ENCODE measurements at regions not wholly inside any gene's neighbourhood (a gene's known extent, or its start where the extent isn't known, plus 50 kb on each side); places are given as distances from the start of the nearest gene placed in this dataset.

DNA sequence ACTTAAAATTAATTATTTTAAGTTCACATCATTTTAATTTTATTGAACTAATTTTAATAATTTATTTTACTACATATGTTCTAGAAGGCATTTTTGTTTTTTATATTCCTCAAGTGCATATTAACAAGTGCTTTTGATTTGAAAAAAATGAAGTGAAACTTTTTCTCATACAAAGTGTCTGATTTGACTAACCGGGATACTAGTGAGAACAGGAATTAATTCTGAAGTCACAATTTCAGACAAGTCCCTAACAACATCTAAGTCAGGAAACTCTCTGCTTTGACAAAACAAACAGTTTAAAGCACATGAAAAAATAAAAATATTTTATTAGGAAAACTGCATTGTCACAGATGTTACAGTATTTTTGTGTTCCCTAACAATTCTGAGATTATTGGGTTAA, 1166.3 kb upstream of the CITED2 start:
- H3K4me3 ChIP-seq (ENCODE audit: low read depth, low read length), result no peak overlapping the region
- no peak for DNase-seq (ENCODE audit: low read depth)
- TF ChIP-seq, protein P1, sequence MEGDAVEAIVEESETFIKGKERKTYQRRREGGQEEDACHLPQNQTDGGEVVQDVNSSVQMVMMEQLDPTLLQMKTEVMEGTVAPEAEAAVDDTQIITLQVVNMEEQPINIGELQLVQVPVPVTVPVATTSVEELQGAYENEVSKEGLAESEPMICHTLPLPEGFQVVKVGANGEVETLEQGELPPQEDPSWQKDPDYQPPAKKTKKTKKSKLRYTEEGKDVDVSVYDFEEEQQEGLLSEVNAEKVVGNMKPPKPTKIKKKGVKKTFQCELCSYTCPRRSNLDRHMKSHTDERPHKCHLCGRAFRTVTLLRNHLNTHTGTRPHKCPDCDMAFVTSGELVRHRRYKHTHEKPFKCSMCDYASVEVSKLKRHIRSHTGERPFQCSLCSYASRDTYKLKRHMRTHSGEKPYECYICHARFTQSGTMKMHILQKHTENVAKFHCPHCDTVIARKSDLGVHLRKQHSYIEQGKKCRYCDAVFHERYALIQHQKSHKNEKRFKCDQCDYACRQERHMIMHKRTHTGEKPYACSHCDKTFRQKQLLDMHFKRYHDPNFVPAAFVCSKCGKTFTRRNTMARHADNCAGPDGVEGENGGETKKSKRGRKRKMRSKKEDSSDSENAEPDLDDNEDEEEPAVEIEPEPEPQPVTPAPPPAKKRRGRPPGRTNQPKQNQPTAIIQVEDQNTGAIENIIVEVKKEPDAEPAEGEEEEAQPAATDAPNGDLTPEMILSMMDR (IDR thresholded peaks at IDR 0.05; ENCODE audit: low read depth, low read length), result no peak
- TF ChIP-seq, protein P2, sequence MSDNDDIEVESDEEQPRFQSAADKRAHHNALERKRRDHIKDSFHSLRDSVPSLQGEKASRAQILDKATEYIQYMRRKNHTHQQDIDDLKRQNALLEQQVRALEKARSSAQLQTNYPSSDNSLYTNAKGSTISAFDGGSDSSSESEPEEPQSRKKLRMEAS (IDR thresholded peaks at IDR 0.05; ENCODE audit: low read depth, low read length), result no peak
- TF ChIP-seq MYC (IDR thresholded peaks at IDR 0.05; ENCODE audit: low read depth, low read length) (no peak), POLR2A (IDR thresholded peaks at IDR 0.05; ENCODE audit: extremely low read depth, insufficient read length) (no peak)

DNA sequence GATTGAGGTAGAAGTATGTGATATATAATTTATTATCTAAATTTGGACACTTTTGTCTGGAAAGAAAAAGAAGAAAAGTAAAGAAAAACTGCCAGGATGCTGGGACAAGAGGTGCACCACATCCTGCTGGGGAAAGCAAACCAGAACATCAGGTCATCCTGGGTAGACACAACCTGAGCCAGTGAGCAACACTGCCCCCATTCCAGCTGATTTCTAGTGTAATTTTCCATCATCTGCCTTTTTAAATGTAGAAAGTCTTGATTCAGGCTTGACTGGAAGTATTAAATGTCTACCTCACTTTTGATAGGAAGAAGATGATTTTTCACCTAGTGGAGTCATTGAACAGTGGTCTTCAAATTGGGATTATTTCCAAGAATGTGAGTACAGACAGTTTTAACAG, 1164.5 kb upstream of the CITED2 start:
- H3K4me3 ChIP-seq (ENCODE audit: low read depth, low read length), result no peak overlapping the region
- TF ChIP-seq, protein P1 (IDR thresholded peaks at IDR 0.05; ENCODE audit: low read depth, low read length), result no peak
- TF ChIP-seq POLR2A (IDR thresholded peaks at IDR 0.05; ENCODE audit: extremely low read depth, insufficient read length) (no peak), MYC (IDR thresholded peaks at IDR 0.05; ENCODE audit: low read depth, low read length) (no peak)
- TF ChIP-seq, protein P2 (IDR thresholded peaks at IDR 0.05; ENCODE audit: low read depth, low read length), result no peak
- DNase-seq (ENCODE audit: low read depth), result no peak

DNA sequence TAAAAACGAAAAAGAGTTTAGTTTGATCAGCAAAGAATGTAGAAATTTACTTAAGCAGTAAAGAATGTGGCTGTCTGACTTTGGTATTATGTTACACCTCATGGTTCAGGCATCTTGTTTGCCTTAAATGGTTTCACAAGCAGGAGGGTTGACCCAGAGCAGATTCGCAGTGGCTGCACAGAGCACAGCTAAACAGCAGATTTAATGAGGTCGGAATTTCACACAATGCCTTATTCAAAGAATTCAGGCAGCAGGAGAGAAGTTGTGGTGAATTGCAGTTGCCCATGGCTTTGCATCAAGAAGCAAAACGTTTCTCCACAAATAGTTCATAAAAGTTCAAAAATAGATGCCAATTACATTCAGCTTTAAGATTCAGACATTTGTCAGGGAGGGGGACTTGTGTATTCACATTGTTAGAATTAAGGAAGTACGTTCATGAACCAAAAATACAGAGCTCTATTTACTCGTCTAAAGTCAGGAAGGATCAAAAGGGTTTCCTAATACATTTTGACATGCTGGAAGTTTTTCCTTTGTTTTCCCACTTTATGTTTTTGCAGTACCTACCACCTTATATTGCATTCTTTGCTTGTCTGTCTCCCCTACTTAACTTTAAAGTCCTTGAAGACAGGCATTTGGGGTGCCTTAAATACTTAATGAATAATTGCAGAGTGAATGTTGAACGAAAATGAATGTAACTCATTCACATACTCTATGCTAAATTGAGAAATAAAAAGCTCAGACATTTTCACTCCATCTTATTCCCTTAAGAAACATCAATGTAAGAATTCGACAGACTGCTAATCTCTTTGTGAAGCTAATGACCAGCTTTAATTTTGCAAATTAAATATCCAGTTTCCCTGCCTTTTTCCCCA, 1163.6 kb upstream of the CITED2 start:
- H3K4me3 ChIP-seq (ENCODE audit: low read depth, low read length), result no peak overlapping the region
- DNase-seq (ENCODE audit: low read depth), result no peak
- TF ChIP-seq POLR2A (IDR thresholded peaks at IDR 0.05; ENCODE audit: extremely low read depth, insufficient read length) (no peak), MYC (IDR thresholded peaks at IDR 0.05; ENCODE audit: low read depth, low read length) (no peak)
- TF ChIP-seq, protein P2 (IDR thresholded peaks at IDR 0.05; ENCODE audit: low read depth, low read length), result no peak
- TF ChIP-seq, protein P1 (IDR thresholded peaks at IDR 0.05; ENCODE audit: low read depth, low read length), result no peak

DNA sequence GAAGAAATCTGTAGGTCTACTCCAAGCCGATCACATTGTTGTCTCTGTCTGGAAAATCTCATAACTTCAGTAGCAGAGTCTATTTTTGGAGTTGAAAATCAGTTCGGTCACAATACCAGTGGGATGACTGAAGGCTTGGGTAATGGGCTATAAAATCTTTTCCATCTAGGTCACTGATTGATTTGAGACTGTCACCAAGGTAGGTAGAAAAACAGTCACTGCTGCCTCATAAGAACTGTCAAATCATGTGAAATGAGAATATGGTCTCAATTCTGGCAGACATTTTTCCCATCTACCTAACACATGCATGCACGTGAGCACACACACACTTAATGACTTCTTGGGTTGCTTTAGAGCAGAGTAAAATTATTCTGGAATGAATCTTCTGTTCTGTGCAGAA, 1162.8 kb upstream of the CITED2 start:
- DNase-seq (ENCODE audit: low read depth), result no peak
- H3K4me3 ChIP-seq (ENCODE audit: low read depth, low read length), result no peak overlapping the region
- TF ChIP-seq, protein P1 (IDR thresholded peaks at IDR 0.05; ENCODE audit: low read depth, low read length), result no peak
- TF ChIP-seq POLR2A (IDR thresholded peaks at IDR 0.05; ENCODE audit: extremely low read depth, insufficient read length) (no peak), MYC (IDR thresholded peaks at IDR 0.05; ENCODE audit: low read depth, low read length) (no peak)
- TF ChIP-seq, protein P2 (IDR thresholded peaks at IDR 0.05; ENCODE audit: low read depth, low read length), result no peak

DNA sequence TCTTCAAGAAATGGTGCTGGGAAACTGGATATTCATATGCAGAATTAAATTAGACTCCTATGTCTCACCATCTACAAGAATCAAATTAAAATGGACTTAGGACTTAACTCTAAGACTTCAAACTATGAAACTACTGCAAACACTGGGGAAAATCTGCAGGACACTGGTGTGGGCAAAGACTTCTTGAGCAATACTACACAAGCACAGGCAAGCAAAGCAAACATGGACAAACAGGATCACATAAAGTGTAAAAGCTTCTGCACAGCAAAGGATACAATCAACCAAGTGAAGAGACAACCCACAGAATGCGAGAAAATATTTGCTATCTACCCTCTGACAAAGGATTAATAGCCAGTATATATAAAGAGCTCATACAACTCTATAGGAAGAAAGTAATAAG, 1161.1 kb upstream of the CITED2 start:
- no peak for DNase-seq (ENCODE audit: low read depth)
- no peak overlapping the region for H3K4me3 ChIP-seq (ENCODE audit: low read depth, low read length)
- TF ChIP-seq, protein P2 (IDR thresholded peaks at IDR 0.05; ENCODE audit: low read depth, low read length), result no peak

DNA sequence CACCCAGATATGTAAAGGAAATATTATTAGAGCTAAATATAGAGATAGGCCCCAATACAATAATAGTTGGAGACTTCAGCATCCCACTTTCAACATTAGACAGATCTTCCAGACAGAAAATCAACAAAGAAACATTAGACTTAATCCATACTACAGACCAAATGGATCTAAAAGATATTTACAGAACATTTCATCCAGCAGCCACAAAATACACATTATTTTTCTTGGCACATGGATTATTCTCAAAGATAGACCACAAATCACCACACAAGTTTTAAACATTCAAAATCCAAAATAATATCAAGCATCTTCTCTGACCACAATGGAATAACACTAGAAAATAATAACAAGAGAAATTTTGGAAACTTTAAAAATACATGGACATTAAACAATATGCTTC, 1159.1 kb upstream of the CITED2 start:
- no peak for DNase-seq (ENCODE audit: low read depth)
- H3K4me3 ChIP-seq (ENCODE audit: low read depth, low read length), result no peak overlapping the region
- TF ChIP-seq, protein P2 (IDR thresholded peaks at IDR 0.05; ENCODE audit: low read depth, low read length), result no peak
- TF ChIP-seq, protein P1 (IDR thresholded peaks at IDR 0.05; ENCODE audit: low read depth, low read length), result no peak
- TF ChIP-seq POLR2A (IDR thresholded peaks at IDR 0.05; ENCODE audit: extremely low read depth, insufficient read length) (no peak), MYC (IDR thresholded peaks at IDR 0.05; ENCODE audit: low read depth, low read length) (no peak)
